ENCODE measurements at regions not wholly inside any gene's neighbourhood (a gene's known extent, or its start where the extent isn't known, plus 50 kb on each side); places are given as distances from the start of the nearest gene placed in this dataset.

DNA sequence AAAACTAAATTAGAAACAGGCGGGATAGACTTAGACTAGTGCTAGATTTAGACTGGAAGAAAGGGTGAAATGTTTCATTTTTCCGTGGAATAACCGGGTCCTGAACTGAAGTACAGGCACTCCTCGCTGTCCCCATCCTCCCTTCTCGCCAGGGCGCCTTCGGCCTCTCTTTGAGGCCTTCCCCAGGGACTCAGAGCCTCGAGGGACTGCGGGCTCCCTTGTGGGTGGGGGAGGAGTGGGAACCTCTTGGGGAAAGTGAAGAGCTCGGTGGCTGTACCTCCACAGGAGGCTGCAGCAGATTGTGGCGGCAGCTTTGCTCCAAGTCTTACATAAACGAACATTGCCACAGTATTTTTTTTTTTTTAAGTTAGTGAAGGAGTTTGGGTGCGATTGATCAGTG is 1988.8 kb upstream of the FLRT2 start (continued):
- TF ChIP-seq, protein P1, sequence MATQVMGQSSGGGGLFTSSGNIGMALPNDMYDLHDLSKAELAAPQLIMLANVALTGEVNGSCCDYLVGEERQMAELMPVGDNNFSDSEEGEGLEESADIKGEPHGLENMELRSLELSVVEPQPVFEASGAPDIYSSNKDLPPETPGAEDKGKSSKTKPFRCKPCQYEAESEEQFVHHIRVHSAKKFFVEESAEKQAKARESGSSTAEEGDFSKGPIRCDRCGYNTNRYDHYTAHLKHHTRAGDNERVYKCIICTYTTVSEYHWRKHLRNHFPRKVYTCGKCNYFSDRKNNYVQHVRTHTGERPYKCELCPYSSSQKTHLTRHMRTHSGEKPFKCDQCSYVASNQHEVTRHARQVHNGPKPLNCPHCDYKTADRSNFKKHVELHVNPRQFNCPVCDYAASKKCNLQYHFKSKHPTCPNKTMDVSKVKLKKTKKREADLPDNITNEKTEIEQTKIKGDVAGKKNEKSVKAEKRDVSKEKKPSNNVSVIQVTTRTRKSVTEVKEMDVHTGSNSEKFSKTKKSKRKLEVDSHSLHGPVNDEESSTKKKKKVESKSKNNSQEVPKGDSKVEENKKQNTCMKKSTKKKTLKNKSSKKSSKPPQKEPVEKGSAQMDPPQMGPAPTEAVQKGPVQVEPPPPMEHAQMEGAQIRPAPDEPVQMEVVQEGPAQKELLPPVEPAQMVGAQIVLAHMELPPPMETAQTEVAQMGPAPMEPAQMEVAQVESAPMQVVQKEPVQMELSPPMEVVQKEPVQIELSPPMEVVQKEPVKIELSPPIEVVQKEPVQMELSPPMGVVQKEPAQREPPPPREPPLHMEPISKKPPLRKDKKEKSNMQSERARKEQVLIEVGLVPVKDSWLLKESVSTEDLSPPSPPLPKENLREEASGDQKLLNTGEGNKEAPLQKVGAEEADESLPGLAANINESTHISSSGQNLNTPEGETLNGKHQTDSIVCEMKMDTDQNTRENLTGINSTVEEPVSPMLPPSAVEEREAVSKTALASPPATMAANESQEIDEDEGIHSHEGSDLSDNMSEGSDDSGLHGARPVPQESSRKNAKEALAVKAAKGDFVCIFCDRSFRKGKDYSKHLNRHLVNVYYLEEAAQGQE (IDR thresholded peaks at IDR 0.05; ENCODE audit: unreplicated experiment), result no peak
- no peak for TF ChIP-seq ZNF114 (CRISPR knock-in tag; IDR thresholded peaks at IDR 0.05)
- no peak for TF ChIP-seq STAT1 (IDR thresholded peaks at IDR 0.05; ENCODE audit: unreplicated experiment)
- no peak for TF ChIP-seq POLR2AphosphoS5 (IDR thresholded peaks at IDR 0.05; ENCODE audit: low read depth)

DNA sequence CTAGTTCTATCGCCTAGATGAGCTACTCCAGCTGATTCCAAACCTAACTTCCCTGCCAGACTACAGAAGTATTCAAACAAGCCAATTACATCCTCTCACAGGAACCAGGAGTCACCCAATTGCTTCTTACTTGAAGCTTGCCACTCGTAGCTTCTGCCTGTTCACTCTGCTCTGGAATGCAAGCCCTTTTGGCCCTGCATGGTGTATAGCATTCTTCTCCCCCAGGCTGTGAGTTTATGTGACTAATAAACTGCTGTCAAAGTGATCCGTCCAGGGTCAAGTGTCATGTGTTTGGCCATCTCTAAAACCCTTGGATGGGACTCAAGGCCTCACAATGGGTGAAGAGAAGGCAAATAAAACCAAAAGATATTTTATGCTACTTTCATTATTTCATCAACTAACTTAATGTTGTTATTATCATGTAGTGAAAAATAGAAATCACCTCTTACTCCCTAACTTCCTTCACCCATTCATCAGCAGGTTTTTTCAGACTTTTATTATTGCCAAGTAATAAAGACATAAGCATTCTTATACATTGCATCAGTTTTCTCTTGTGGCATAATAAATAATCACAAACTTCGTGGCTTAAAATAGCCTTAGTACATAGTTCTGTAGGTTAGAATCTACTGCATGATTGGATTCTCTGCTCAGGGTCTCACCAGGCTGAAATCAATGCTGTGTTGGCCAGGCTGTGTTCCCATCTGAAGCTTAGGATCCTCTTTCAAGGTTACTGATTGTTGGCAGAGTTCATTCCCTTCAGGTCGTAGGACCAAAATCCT is 1981.7 kb upstream of the FLRT2 start:
- H3K4me3 ChIP-seq, result no peak overlapping the region
- H3K9me3 Mint-ChIP-seq, result no peaks in the 10 kb centered on the region
- H4K20me1 ChIP-seq (replicated peaks; ENCODE audit: insufficient read depth), result no peaks in the 10 kb centered on the region
- no peaks in the 10 kb centered on the region for H3K79me2 ChIP-seq (replicated peaks; ENCODE audit: insufficient read depth)
- H3K27me3 ChIP-seq (ENCODE audit: insufficient read depth), result no peaks in the 10 kb centered on the region
- no peaks in the 10 kb centered on the region for H3K36me3 ChIP-seq (ENCODE audit: insufficient read depth)
- H3K4me3 Mint-ChIP-seq, result no peak overlapping the region
- no peaks in the 10 kb centered on the region for H3K9me2 ChIP-seq (ENCODE audit: insufficient read depth)
- no peak overlapping the region for H3K4me2 ChIP-seq
- H3K36me3 Mint-ChIP-seq (ENCODE audit: low read depth), result no peaks in the 10 kb centered on the region
- no peaks in the 10 kb centered on the region for H3K4me1 ChIP-seq (ENCODE audit: insufficient read depth)
- H3K27ac Mint-ChIP-seq, result peak overlapping the region; percentile 31; the same call in 1 of the 2 replicates
- DNase-seq (ENCODE audit: low spot score) (peak; percentile 5), ATAC-seq (peak; percentile 25; the same call in 1 of the 3 replicates)
- H3K27me3 Mint-ChIP-seq (ENCODE audit: insufficient read depth, low read depth, poor library complexity), result no peaks in the 10 kb centered on the region
- no peak overlapping the region for H3K27ac ChIP-seq (ENCODE audit: low read depth)
- TF ChIP-seq NANOG (IDR thresholded peaks at IDR 0.05; ENCODE audit: borderline replicate concordance) (no peak), STAT1 (IDR thresholded peaks at IDR 0.05; ENCODE audit: unreplicated experiment) (no peak), ZNF331 (CRISPR knock-in tag; IDR thresholded peaks at IDR 0.05; ENCODE audit: low read depth) (no peak), ZNF114 (CRISPR knock-in tag; IDR thresholded peaks at IDR 0.05) (no peak), JUNB (IDR thresholded peaks at IDR 0.05; ENCODE audit: unreplicated experiment) (no peak)
- H2AFZ ChIP-seq, result no peak overlapping the region
- no peaks in the 10 kb centered on the region for H3K4me1 Mint-ChIP-seq
- no peaks in the 10 kb centered on the region for H3F3A ChIP-seq (replicated peaks; ENCODE audit: low read depth)

DNA sequence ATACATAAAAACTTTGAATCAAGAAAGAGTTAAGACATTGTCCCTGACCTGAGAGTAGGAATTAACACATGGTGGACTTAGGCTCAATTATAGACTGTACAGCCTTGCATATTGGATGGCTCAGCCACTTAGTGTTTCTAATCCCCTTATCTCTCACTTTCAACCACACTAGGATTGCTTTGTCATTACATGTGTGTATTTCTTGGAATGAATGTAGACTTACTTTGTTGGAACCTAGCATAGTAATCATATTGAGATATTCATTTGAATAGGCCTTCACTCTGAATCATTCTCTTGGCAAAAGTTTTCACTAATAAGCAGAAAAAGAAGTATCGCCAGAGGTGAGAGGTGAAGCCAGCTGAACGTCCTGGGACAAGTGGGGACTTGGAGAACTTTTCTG is 1973.9 kb upstream of the FLRT2 start:
- Mint-ChIP-seq H3K27ac (no peak overlapping the region), H3K36me3 (ENCODE audit: low read depth) (no peaks in the 10 kb centered on the region), H3K4me1 (no peaks in the 10 kb centered on the region), H3K4me3 (no peak overlapping the region), H3K9me3 (peaks cover 4% of the 10 kb centered on the region; the same call in 1 of the 3 replicates), H3K27me3 (ENCODE audit: insufficient read depth, low read depth, poor library complexity) (no peaks in the 10 kb centered on the region)
- Histone ChIP-seq H3K27me3 (ENCODE audit: insufficient read depth) (no peaks in the 10 kb centered on the region), H3K27ac (ENCODE audit: low read depth) (no peak overlapping the region), H3K4me2 (no peak overlapping the region), H3K4me3 (no peak overlapping the region), H3K9me2 (ENCODE audit: insufficient read depth) (no peaks in the 10 kb centered on the region), H3K4me1 (ENCODE audit: insufficient read depth) (no peaks in the 10 kb centered on the region), H4K20me1 (replicated peaks; ENCODE audit: insufficient read depth) (no peaks in the 10 kb centered on the region), H3K36me3 (ENCODE audit: insufficient read depth) (no peaks in the 10 kb centered on the region), H2AFZ (no peak overlapping the region), H3K79me2 (replicated peaks; ENCODE audit: insufficient read depth) (no peaks in the 10 kb centered on the region), H3F3A (replicated peaks; ENCODE audit: low read depth) (no peaks in the 10 kb centered on the region)
- no peak for DNase-seq (ENCODE audit: low spot score)
- no peak for ATAC-seq
- no peak for TF ChIP-seq STAT1 (IDR thresholded peaks at IDR 0.05; ENCODE audit: unreplicated experiment)
- TF ChIP-seq, protein P2, sequence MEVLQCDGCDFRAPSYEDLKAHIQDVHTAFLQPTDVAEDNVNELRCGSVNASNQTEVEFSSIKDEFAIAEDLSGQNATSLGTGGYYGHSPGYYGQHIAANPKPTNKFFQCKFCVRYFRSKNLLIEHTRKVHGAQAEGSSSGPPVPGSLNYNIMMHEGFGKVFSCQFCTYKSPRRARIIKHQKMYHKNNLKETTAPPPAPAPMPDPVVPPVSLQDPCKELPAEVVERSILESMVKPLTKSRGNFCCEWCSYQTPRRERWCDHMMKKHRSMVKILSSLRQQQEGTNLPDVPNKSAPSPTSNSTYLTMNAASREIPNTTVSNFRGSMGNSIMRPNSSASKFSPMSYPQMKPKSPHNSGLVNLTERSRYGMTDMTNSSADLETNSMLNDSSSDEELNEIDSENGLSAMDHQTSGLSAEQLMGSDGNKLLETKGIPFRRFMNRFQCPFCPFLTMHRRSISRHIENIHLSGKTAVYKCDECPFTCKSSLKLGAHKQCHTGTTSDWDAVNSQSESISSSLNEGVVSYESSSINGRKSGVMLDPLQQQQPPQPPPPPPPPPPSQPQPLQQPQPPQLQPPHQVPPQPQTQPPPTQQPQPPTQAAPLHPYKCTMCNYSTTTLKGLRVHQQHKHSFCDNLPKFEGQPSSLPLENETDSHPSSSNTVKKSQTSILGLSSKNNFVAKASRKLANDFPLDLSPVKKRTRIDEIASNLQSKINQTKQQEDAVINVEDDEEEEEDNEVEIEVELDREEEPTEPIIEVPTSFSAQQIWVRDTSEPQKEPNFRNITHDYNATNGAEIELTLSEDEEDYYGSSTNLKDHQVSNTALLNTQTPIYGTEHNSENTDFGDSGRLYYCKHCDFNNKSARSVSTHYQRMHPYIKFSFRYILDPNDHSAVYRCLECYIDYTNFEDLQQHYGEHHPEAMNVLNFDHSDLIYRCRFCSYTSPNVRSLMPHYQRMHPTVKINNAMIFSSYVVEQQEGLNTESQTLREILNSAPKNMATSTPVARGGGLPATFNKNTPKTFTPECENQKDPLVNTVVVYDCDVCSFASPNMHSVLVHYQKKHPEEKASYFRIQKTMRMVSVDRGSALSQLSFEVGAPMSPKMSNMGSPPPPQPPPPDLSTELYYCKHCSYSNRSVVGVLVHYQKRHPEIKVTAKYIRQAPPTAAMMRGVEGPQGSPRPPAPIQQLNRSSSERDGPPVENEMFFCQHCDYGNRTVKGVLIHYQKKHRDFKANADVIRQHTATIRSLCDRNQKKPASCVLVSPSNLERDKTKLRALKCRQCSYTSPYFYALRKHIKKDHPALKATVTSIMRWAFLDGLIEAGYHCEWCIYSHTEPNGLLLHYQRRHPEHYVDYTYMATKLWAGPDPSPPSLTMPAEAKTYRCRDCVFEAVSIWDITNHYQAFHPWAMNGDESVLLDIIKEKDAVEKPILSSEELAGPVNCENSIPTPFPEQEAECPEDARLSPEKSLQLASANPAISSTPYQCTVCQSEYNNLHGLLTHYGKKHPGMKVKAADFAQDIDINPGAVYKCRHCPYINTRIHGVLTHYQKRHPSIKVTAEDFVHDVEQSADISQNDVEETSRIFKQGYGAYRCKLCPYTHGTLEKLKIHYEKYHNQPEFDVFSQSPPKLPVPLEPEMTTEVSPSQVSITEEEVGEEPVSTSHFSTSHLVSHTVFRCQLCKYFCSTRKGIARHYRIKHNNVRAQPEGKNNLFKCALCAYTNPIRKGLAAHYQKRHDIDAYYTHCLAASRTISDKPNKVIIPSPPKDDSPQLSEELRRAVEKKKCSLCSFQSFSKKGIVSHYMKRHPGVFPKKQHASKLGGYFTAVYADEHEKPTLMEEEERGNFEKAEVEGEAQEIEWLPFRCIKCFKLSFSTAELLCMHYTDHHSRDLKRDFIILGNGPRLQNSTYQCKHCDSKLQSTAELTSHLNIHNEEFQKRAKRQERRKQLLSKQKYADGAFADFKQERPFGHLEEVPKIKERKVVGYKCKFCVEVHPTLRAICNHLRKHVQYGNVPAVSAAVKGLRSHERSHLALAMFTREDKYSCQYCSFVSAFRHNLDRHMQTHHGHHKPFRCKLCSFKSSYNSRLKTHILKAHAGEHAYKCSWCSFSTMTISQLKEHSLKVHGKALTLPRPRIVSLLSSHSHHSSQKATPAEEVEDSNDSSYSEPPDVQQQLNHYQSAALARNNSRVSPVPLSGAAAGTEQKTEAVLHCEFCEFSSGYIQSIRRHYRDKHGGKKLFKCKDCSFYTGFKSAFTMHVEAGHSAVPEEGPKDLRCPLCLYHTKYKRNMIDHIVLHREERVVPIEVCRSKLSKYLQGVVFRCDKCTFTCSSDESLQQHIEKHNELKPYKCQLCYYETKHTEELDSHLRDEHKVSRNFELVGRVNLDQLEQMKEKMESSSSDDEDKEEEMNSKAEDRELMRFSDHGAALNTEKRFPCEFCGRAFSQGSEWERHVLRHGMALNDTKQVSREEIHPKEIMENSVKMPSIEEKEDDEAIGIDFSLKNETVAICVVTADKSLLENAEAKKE (CRISPR knock-in tag; IDR thresholded peaks at IDR 0.05), result no peak

All from GM23338 (cell line).